Caco-2 (cell line): ENCODE measurements at regions not wholly inside any gene's neighbourhood (a gene's known extent, or its start where the extent isn't known, plus 50 kb on each side); places are given as distances from the start of the nearest gene placed in this dataset.

ENCODE experiments used
- BruUV-seq: library from RNA; stranded (reverse); fragments of 400-500 nt; replicated peaks from 2 replicates; lab custom pipeline; 2021; lab: Mats Ljungman, UMichigan
- CTCF ChIA-PET: fragments of 300-600 bp; sonication (Branson Sonifier 250); formaldehyde crosslinking; loops from one replicate; lab custom pipeline; 2022; ENCODE audit warnings: antibody characterized with exemption; lab: Charles Lee
- POLR2A ChIA-PET: fragments of 300-600 bp; sonication (Branson Sonifier 250); formaldehyde crosslinking; loops from one replicate; lab custom pipeline; 2022; ENCODE audit warnings: antibody characterized with exemption; lab: Charles Lee
- DNase-seq, 2 experiments: peaks; one replicate each; pipeline versions ENCODE4 v3.0.0 to v3.0.0-alpha.2; 2020 to 2022
- H3K27me3 ChIP-seq: replicated peaks from 2 replicates; pipeline ENCODE4 v1.6.0; 2011; ENCODE audit warnings: low read length; ENCODE audit not compliant: control insufficient read depth, insufficient read depth
- H3K36me3 ChIP-seq: 2 replicates; pipeline ENCODE4 v1.5.1; 2011; ENCODE audit warnings: low read length; ENCODE audit not compliant: control insufficient read depth, insufficient read depth
- H3K4me1 ChIP-seq: fragments of 250-450 bp; sonication (Bioruptor Pico); 2 replicates; pipeline ENCODE4 v1.5.1; 2020; ENCODE audit warnings: mild to moderate bottlenecking
- H3K4me3 ChIP-seq: 2 replicates; pipeline ENCODE4 v1.5.1; 2011; ENCODE audit warnings: low read depth, mild to moderate bottlenecking, control low read depth, low read length
- H3K9me3 ChIP-seq: fragments of 250-450 bp; sonication (Bioruptor Pico); 2 replicates; pipeline ENCODE4 v1.5.1; 2020; ENCODE audit warnings: mild to moderate bottlenecking, moderate library complexity
- H3K27ac Mint-ChIP-seq: one replicate; pipeline ENCODE4 v1.8.0; 2022; ENCODE audit warnings: mixed read lengths; ENCODE audit not compliant: unreplicated experiment
- H3K27me3 Mint-ChIP-seq: one replicate; pipeline ENCODE4 v1.8.0; 2022; ENCODE audit warnings: mixed read lengths; ENCODE audit not compliant: insufficient read depth, unreplicated experiment
- H3K36me3 Mint-ChIP-seq: one replicate; pipeline ENCODE4 v1.8.0; 2022; ENCODE audit warnings: mild to moderate bottlenecking, mixed read lengths; ENCODE audit not compliant: insufficient read depth, unreplicated experiment
- H3K4me1 Mint-ChIP-seq: one replicate; pipeline ENCODE4 v1.8.0; 2022; ENCODE audit warnings: low read depth, mixed read lengths; ENCODE audit not compliant: unreplicated experiment
- H3K4me3 Mint-ChIP-seq: one replicate; pipeline ENCODE4 v1.8.0; 2022; ENCODE audit warnings: mild to moderate bottlenecking, moderate library complexity, mixed read lengths; ENCODE audit not compliant: unreplicated experiment
- H3K9me3 Mint-ChIP-seq: one replicate; pipeline ENCODE4 v1.8.0; 2022; ENCODE audit warnings: mixed read lengths; ENCODE audit not compliant: unreplicated experiment
- intact Hi-C: fragments of 100-400 bp; cut with micrococcal nuclease; formaldehyde crosslinking; loops from one replicate; pipeline ENCODE4 v1.10.0; 2022; ENCODE audit not compliant: unreplicated experiment
- TF ChIP-seq, protein P1 (sequence below), 2 experiments: fragments of 200-600 bp in 1 of 2; IDR thresholded peaks; 1 replicate in 1 of 2; 2 replicates in 1 of 2; pipeline versions ENCODE4 v1.5.1 to v1.8.0; 2011 to 2022; ENCODE audit warnings: antibody characterized with exemption in 1 of 2, control low read depth in 1 of 2, inconsistent platforms in 1 of 2, low read depth in 1 of 2, low read length in 1 of 2, mild to moderate bottlenecking in 1 of 2, moderate library complexity in 1 of 2; ENCODE audit not compliant: insufficient read depth in 1 of 2, severe bottlenecking in 1 of 2, unreplicated experiment in 1 of 2

DNA sequence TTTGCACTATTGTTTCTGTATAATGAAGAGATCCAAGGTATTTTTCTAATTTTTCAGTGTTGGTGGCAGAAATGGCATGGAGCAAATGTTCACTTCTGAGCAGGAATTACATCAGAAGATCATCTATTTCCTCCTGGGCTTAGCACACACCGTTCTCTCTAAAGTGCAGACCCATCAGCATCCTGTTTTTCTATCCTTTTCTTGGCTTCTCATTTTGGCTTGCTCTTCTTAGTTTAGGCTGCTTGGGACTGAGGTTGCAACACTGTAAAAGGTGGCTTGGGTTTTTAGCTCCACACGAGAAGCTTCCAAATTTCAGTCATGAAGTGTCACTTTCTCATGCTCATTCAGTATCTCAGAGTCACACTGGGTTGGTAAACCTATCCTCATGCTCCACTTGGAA, 79.9 kb upstream of the SMIM30 start:
- BruUV-seq, result no TSS peak
- no peaks in the 10 kb centered on the region for H3K4me1 ChIP-seq
- ChIA-PET CTCF (no interaction called here), POLR2A (no interaction called here)
- TF ChIP-seq, protein P1, sequence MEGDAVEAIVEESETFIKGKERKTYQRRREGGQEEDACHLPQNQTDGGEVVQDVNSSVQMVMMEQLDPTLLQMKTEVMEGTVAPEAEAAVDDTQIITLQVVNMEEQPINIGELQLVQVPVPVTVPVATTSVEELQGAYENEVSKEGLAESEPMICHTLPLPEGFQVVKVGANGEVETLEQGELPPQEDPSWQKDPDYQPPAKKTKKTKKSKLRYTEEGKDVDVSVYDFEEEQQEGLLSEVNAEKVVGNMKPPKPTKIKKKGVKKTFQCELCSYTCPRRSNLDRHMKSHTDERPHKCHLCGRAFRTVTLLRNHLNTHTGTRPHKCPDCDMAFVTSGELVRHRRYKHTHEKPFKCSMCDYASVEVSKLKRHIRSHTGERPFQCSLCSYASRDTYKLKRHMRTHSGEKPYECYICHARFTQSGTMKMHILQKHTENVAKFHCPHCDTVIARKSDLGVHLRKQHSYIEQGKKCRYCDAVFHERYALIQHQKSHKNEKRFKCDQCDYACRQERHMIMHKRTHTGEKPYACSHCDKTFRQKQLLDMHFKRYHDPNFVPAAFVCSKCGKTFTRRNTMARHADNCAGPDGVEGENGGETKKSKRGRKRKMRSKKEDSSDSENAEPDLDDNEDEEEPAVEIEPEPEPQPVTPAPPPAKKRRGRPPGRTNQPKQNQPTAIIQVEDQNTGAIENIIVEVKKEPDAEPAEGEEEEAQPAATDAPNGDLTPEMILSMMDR (IDR thresholded peaks at IDR 0.05; ENCODE audit: insufficient read depth in 1 of 2, low read depth in 1 of 2, low read length in 1 of 2, severe bottlenecking in 1 of 2, unreplicated experiment in 1 of 2), result no peak
- H3K9me3 ChIP-seq, result no peaks in the 10 kb centered on the region; the same call in 1 of the 2 replicates
- intact Hi-C loops, result no loop called here
- Mint-ChIP-seq H3K27ac (no peak overlapping the region), H3K4me3 (no peak overlapping the region), H3K27me3 (peaks cover 6% of the 10 kb centered on the region), H3K4me1 (no peaks in the 10 kb centered on the region), H3K36me3 (no peaks in the 10 kb centered on the region), H3K9me3 (no peaks in the 10 kb centered on the region)
- no peaks in the 10 kb centered on the region for H3K27me3 ChIP-seq
- H3K36me3 ChIP-seq, result no peaks in the 10 kb centered on the region
- no peak for DNase-seq
- H3K4me3 ChIP-seq, result no peak overlapping the region

DNA sequence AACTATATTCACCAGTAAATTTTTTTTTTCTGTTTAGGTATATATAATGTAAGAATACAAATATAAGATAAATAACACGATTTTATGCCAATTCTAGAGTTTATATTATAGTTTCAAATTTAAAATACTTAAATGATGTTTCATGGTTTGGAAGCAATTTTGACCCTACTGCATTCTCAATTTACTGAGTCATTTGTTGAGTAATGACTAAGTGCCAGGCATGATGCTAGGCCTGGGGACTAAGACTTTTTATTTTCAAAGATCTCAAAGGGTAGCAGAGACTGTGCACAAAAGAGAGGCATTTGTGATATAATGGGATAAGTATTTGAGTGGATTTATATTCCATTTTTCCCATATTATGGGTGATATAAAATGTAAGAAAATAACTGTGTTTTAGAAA, 78.9 kb upstream of the SMIM30 start:
- Histone ChIP-seq H3K4me3 (no peak overlapping the region), H3K27me3 (no peaks in the 10 kb centered on the region), H3K36me3 (no peaks in the 10 kb centered on the region), H3K9me3 (no peaks in the 10 kb centered on the region; the same call in 1 of the 2 replicates), H3K4me1 (no peaks in the 10 kb centered on the region)
- CTCF ChIA-PET, result no interaction called here
- TF ChIP-seq, protein P1 (IDR thresholded peaks at IDR 0.05; ENCODE audit: insufficient read depth in 1 of 2, low read depth in 1 of 2, low read length in 1 of 2, severe bottlenecking in 1 of 2, unreplicated experiment in 1 of 2), result no peak
- intact Hi-C loops, result no loop called here
- no peak overlapping the region for H3K4me3 Mint-ChIP-seq
- no peak for DNase-seq
- POLR2A ChIA-PET, result no interaction called here
- no peaks in the 10 kb centered on the region for H3K4me1 Mint-ChIP-seq
- no peak overlapping the region for H3K27ac Mint-ChIP-seq
- H3K36me3 Mint-ChIP-seq, result no peaks in the 10 kb centered on the region
- BruUV-seq, result no TSS peak
- peaks cover 3% of the 10 kb centered on the region for H3K27me3 Mint-ChIP-seq
- no peaks in the 10 kb centered on the region for H3K9me3 Mint-ChIP-seq

DNA sequence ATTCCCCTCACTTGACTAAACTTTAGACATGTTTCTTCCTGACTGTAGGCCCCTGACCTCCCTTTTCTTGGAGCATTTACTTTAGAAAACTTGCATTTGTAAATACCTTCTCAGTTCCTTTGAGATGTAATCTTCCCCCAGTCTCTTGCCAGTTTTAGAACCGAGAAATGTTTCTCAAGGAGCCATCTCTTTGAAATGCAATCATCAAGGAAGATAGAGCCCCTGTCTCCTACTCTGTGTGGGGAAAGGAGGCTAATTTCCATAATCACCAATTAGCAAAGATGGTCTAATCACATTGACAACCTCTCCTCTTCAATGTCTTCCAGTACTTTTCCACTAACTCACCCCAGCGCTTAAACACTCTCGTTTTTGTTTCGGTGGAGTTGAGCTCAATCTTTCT, 70.0 kb upstream of the SMIM30 start:
- no peak overlapping the region for H3K4me3 ChIP-seq
- H3K4me1 Mint-ChIP-seq, result no peaks in the 10 kb centered on the region
- no peak overlapping the region for H3K4me3 Mint-ChIP-seq
- no peaks in the 10 kb centered on the region for H3K27me3 ChIP-seq
- H3K27ac Mint-ChIP-seq, result no peak overlapping the region
- no peak for DNase-seq
- ChIA-PET CTCF (no interaction called here), POLR2A (no interaction called here)
- intact Hi-C loops, result no loop called here
- H3K4me1 ChIP-seq, result no peaks in the 10 kb centered on the region
- no peaks in the 10 kb centered on the region; the same call in 1 of the 2 replicates for H3K9me3 ChIP-seq
- no TSS peak for BruUV-seq
- no peaks in the 10 kb centered on the region for H3K36me3 ChIP-seq
- no peaks in the 10 kb centered on the region for H3K9me3 Mint-ChIP-seq
- TF ChIP-seq, protein P1 (IDR thresholded peaks at IDR 0.05; ENCODE audit: insufficient read depth in 1 of 2, low read depth in 1 of 2, low read length in 1 of 2, severe bottlenecking in 1 of 2, unreplicated experiment in 1 of 2), result no peak
- no peaks in the 10 kb centered on the region for H3K36me3 Mint-ChIP-seq
- H3K27me3 Mint-ChIP-seq, result no peaks in the 10 kb centered on the region
